ENCODE measurements at regions not wholly inside any gene's neighbourhood (a gene's known extent, or its start where the extent isn't known, plus 50 kb on each side); places are given as distances from the start of the nearest gene placed in this dataset.

GRCh38 chr13:70856025-70856424, 747.8 kb upstream of the KLHL1 start:
- H3K27me3 ChIP-seq (ENCODE audit: control insufficient read depth, insufficient read depth, low read length), result no peaks in the 10 kb centered on the region
- no peaks in the 10 kb centered on the region for H3K36me3 ChIP-seq (ENCODE audit: control insufficient read depth, insufficient read depth, low read length)
- no peaks in the 10 kb centered on the region for H3K9me3 ChIP-seq (ENCODE audit: control insufficient read depth, insufficient read depth, low read length)
- no peak overlapping the region for H3K27ac ChIP-seq (ENCODE audit: low read depth, low read length)
- no peak overlapping the region for H3K4me3 ChIP-seq (ENCODE audit: low read depth, low read length)
- no peaks in the 10 kb centered on the region for H3K4me1 ChIP-seq (ENCODE audit: control insufficient read depth, insufficient read depth, low read length)
- H3K9ac ChIP-seq (ENCODE audit: low read depth, low read length), result no peak overlapping the region

GRCh38 chr13:70849222-70849621, 741.0 kb upstream of the KLHL1 start:
- Histone ChIP-seq H3K36me3 (ENCODE audit: control insufficient read depth, insufficient read depth, low read length) (no peaks in the 10 kb centered on the region), H3K27me3 (ENCODE audit: control insufficient read depth, insufficient read depth, low read length) (no peaks in the 10 kb centered on the region), H3K9ac (ENCODE audit: low read depth, low read length) (no peak overlapping the region), H3K4me3 (ENCODE audit: low read depth, low read length) (no peak overlapping the region), H3K4me1 (ENCODE audit: control insufficient read depth, insufficient read depth, low read length) (no peaks in the 10 kb centered on the region), H3K27ac (ENCODE audit: low read depth, low read length) (no peak overlapping the region), H3K9me3 (ENCODE audit: control insufficient read depth, insufficient read depth, low read length) (no peaks in the 10 kb centered on the region)

- no peak overlapping the region for H3K4me3 ChIP-seq (ENCODE audit: low read depth, low read length)
- no peaks in the 10 kb centered on the region for H3K27me3 ChIP-seq (ENCODE audit: control insufficient read depth, insufficient read depth, low read length)
- H3K9me3 ChIP-seq (ENCODE audit: control insufficient read depth, insufficient read depth, low read length), result no peaks in the 10 kb centered on the region
- no peak overlapping the region for H3K9ac ChIP-seq (ENCODE audit: low read depth, low read length)
- H3K36me3 ChIP-seq (ENCODE audit: control insufficient read depth, insufficient read depth, low read length), result no peaks in the 10 kb centered on the region
- peaks cover 8% of the 10 kb centered on the region; the same call in 1 of the 2 replicates for H3K4me1 ChIP-seq (ENCODE audit: control insufficient read depth, insufficient read depth, low read length)
- H3K27ac ChIP-seq (ENCODE audit: low read depth, low read length), result no peak overlapping the region
Observed at GRCh38 chr13:70844391-70845108, 736.3 kb upstream of the KLHL1 start.

- Histone ChIP-seq H3K4me1 (ENCODE audit: control insufficient read depth, insufficient read depth, low read length) (peaks cover 8% of the 10 kb centered on the region; the same call in 1 of the 2 replicates), H3K4me3 (ENCODE audit: low read depth, low read length) (no peak overlapping the region), H3K9me3 (ENCODE audit: control insufficient read depth, insufficient read depth, low read length) (no peaks in the 10 kb centered on the region), H3K27ac (ENCODE audit: low read depth, low read length) (no peak overlapping the region), H3K36me3 (ENCODE audit: control insufficient read depth, insufficient read depth, low read length) (no peaks in the 10 kb centered on the region), H3K9ac (ENCODE audit: low read depth, low read length) (no peak overlapping the region), H3K27me3 (ENCODE audit: control insufficient read depth, insufficient read depth, low read length) (no peaks in the 10 kb centered on the region)
Observed at GRCh38 chr13:70842062-70842644, 733.9 kb upstream of the KLHL1 start.

GRCh38 chr13:70841240-70842061, 733.2 kb upstream of the KLHL1 start:
- Histone ChIP-seq H3K9ac (ENCODE audit: low read depth, low read length) (no peak overlapping the region), H3K4me3 (ENCODE audit: low read depth, low read length) (no peak overlapping the region), H3K36me3 (ENCODE audit: control insufficient read depth, insufficient read depth, low read length) (no peaks in the 10 kb centered on the region), H3K4me1 (ENCODE audit: control insufficient read depth, insufficient read depth, low read length) (peaks cover 8% of the 10 kb centered on the region; the same call in 1 of the 2 replicates), H3K9me3 (ENCODE audit: control insufficient read depth, insufficient read depth, low read length) (no peaks in the 10 kb centered on the region), H3K27ac (ENCODE audit: low read depth, low read length) (no peak overlapping the region), H3K27me3 (ENCODE audit: control insufficient read depth, insufficient read depth, low read length) (no peaks in the 10 kb centered on the region)

GRCh38 chr13:70835371-70835770, 727.1 kb upstream of the KLHL1 start:
- Histone ChIP-seq H3K36me3 (ENCODE audit: control insufficient read depth, insufficient read depth, low read length) (no peaks in the 10 kb centered on the region), H3K9ac (ENCODE audit: low read depth, low read length) (no peak overlapping the region), H3K27me3 (ENCODE audit: control insufficient read depth, insufficient read depth, low read length) (no peaks in the 10 kb centered on the region), H3K27ac (ENCODE audit: low read depth, low read length) (no peak overlapping the region), H3K9me3 (ENCODE audit: control insufficient read depth, insufficient read depth, low read length) (no peaks in the 10 kb centered on the region), H3K4me3 (ENCODE audit: low read depth, low read length) (no peak overlapping the region), H3K4me1 (ENCODE audit: control insufficient read depth, insufficient read depth, low read length) (no peaks in the 10 kb centered on the region)

GRCh38 chr13:70829748-70830147, 721.5 kb upstream of the KLHL1 start:
- Histone ChIP-seq H3K27me3 (ENCODE audit: control insufficient read depth, insufficient read depth, low read length) (no peaks in the 10 kb centered on the region), H3K36me3 (ENCODE audit: control insufficient read depth, insufficient read depth, low read length) (no peaks in the 10 kb centered on the region), H3K27ac (ENCODE audit: low read depth, low read length) (no peak overlapping the region), H3K4me3 (ENCODE audit: low read depth, low read length) (no peak overlapping the region), H3K9me3 (ENCODE audit: control insufficient read depth, insufficient read depth, low read length) (no peaks in the 10 kb centered on the region), H3K4me1 (ENCODE audit: control insufficient read depth, insufficient read depth, low read length) (no peaks in the 10 kb centered on the region), H3K9ac (ENCODE audit: low read depth, low read length) (no peak overlapping the region)

GRCh38 chr13:70817576-70817975, 709.3 kb upstream of the KLHL1 start:
- Histone ChIP-seq H3K36me3 (ENCODE audit: control insufficient read depth, insufficient read depth, low read length) (no peaks in the 10 kb centered on the region), H3K9me3 (ENCODE audit: control insufficient read depth, insufficient read depth, low read length) (no peaks in the 10 kb centered on the region), H3K4me1 (ENCODE audit: control insufficient read depth, insufficient read depth, low read length) (no peaks in the 10 kb centered on the region), H3K27ac (ENCODE audit: low read depth, low read length) (no peak overlapping the region), H3K4me3 (ENCODE audit: low read depth, low read length) (no peak overlapping the region), H3K9ac (ENCODE audit: low read depth, low read length) (no peak overlapping the region), H3K27me3 (ENCODE audit: control insufficient read depth, insufficient read depth, low read length) (no peaks in the 10 kb centered on the region)

GRCh38 chr13:70816853-70817252, 708.6 kb upstream of the KLHL1 start:
- Histone ChIP-seq H3K9me3 (ENCODE audit: control insufficient read depth, insufficient read depth, low read length) (no peaks in the 10 kb centered on the region), H3K4me3 (ENCODE audit: low read depth, low read length) (no peak overlapping the region), H3K36me3 (ENCODE audit: control insufficient read depth, insufficient read depth, low read length) (no peaks in the 10 kb centered on the region), H3K27ac (ENCODE audit: low read depth, low read length) (no peak overlapping the region), H3K9ac (ENCODE audit: low read depth, low read length) (no peak overlapping the region), H3K4me1 (ENCODE audit: control insufficient read depth, insufficient read depth, low read length) (no peaks in the 10 kb centered on the region), H3K27me3 (ENCODE audit: control insufficient read depth, insufficient read depth, low read length) (no peaks in the 10 kb centered on the region)

GRCh38 chr13:70814684-70815083, 706.4 kb upstream of the KLHL1 start:
- no peaks in the 10 kb centered on the region for H3K36me3 ChIP-seq (ENCODE audit: control insufficient read depth, insufficient read depth, low read length)
- no peaks in the 10 kb centered on the region for H3K27me3 ChIP-seq (ENCODE audit: control insufficient read depth, insufficient read depth, low read length)
- no peaks in the 10 kb centered on the region for H3K4me1 ChIP-seq (ENCODE audit: control insufficient read depth, insufficient read depth, low read length)
- H3K9ac ChIP-seq (ENCODE audit: low read depth, low read length), result no peak overlapping the region
- H3K9me3 ChIP-seq (ENCODE audit: control insufficient read depth, insufficient read depth, low read length), result no peaks in the 10 kb centered on the region
- H3K27ac ChIP-seq (ENCODE audit: low read depth, low read length), result no peak overlapping the region
- no peak overlapping the region for H3K4me3 ChIP-seq (ENCODE audit: low read depth, low read length)

GRCh38 chr13:70812481-70812880, 704.2 kb upstream of the KLHL1 start:
- H3K36me3 ChIP-seq (ENCODE audit: control insufficient read depth, insufficient read depth, low read length), result no peaks in the 10 kb centered on the region
- H3K27me3 ChIP-seq (ENCODE audit: control insufficient read depth, insufficient read depth, low read length), result no peaks in the 10 kb centered on the region
- H3K4me1 ChIP-seq (ENCODE audit: control insufficient read depth, insufficient read depth, low read length), result no peaks in the 10 kb centered on the region
- H3K9me3 ChIP-seq (ENCODE audit: control insufficient read depth, insufficient read depth, low read length), result peaks cover 11% of the 10 kb centered on the region; the same call in 1 of the 2 replicates
- H3K27ac ChIP-seq (ENCODE audit: low read depth, low read length), result no peak overlapping the region
- H3K4me3 ChIP-seq (ENCODE audit: low read depth, low read length), result no peak overlapping the region
- H3K9ac ChIP-seq (ENCODE audit: low read depth, low read length), result no peak overlapping the region
